ENCODE measurements at regions not wholly inside any gene's neighbourhood (a gene's known extent, or its start where the extent isn't known, plus 50 kb on each side); places are given as distances from the start of the nearest gene placed in this dataset.

DNA sequence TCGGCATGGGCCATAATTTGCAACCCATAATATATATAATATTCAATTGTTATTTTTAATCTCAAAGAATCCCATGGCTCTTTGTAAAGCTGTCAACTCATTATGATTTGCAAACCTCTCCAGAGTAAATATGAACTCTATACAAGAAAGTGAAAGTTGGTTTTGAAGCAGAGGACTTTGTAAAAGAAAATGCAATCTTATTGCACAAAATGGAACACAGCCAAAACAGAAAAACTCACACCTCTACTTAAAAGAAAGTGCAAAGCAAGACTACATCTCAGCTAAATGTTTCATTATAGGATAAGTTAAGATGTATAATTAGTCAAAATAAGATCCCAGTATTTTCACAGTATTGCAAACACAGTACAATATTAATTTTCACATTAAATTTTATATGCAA is 111.2 kb upstream of the FLRT2 start:
- no peak overlapping the region for H3K4me3 ChIP-seq (ENCODE audit: low read depth, low read length)
- TF ChIP-seq, protein P1, sequence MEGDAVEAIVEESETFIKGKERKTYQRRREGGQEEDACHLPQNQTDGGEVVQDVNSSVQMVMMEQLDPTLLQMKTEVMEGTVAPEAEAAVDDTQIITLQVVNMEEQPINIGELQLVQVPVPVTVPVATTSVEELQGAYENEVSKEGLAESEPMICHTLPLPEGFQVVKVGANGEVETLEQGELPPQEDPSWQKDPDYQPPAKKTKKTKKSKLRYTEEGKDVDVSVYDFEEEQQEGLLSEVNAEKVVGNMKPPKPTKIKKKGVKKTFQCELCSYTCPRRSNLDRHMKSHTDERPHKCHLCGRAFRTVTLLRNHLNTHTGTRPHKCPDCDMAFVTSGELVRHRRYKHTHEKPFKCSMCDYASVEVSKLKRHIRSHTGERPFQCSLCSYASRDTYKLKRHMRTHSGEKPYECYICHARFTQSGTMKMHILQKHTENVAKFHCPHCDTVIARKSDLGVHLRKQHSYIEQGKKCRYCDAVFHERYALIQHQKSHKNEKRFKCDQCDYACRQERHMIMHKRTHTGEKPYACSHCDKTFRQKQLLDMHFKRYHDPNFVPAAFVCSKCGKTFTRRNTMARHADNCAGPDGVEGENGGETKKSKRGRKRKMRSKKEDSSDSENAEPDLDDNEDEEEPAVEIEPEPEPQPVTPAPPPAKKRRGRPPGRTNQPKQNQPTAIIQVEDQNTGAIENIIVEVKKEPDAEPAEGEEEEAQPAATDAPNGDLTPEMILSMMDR (IDR thresholded peaks at IDR 0.05; ENCODE audit: insufficient read depth in 1 of 2, low read depth in 1 of 2, low read length in 1 of 2, severe bottlenecking in 1 of 2, unreplicated experiment in 1 of 2), result no peak
- ChIA-PET CTCF (no interaction called here), POLR2A (no interaction called here)
- Mint-ChIP-seq H3K4me3 (ENCODE audit: unreplicated experiment) (no peak overlapping the region), H3K27me3 (ENCODE audit: insufficient read depth, unreplicated experiment) (no peaks in the 10 kb centered on the region), H3K4me1 (ENCODE audit: low read depth, unreplicated experiment) (peaks cover 13% of the 10 kb centered on the region), H3K9me3 (ENCODE audit: unreplicated experiment) (no peaks in the 10 kb centered on the region), H3K27ac (ENCODE audit: unreplicated experiment) (no peak overlapping the region), H3K36me3 (ENCODE audit: insufficient read depth, unreplicated experiment) (no peaks in the 10 kb centered on the region)
- intact Hi-C loops (cut with micrococcal nuclease; ENCODE audit: unreplicated experiment), result no loop called here
- no peaks in the 10 kb centered on the region for H3K4me1 ChIP-seq
- H3K9me3 ChIP-seq, result no peaks in the 10 kb centered on the region
- no peak for DNase-seq
- BruUV-seq (replicated peaks), result no TSS peak
- no peaks in the 10 kb centered on the region for H3K27me3 ChIP-seq (replicated peaks; ENCODE audit: control insufficient read depth, insufficient read depth, low read length)
- H3K36me3 ChIP-seq (ENCODE audit: control insufficient read depth, insufficient read depth, low read length), result no peaks in the 10 kb centered on the region

DNA sequence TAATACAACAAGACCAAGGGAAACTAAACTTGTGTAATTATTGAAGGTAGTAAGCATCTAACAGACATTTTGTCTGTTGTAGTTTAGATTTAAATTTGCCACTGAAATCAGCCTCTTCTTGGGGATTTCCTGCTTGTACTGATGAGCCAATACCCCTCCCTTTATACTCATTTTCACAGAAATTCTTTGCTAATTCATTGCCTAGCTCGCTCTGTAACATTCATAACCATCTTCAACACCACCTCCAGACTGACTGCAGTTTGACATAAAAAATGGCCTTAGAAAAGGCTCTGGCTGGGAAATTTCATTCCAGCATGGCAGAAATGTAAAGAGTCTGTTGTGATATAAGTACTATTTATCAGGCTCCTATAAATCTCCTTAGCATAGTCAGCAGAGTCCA is 109.7 kb upstream of the FLRT2 start:
- ChIA-PET POLR2A (no interaction called here), CTCF (no interaction called here)
- Histone ChIP-seq H3K4me3 (ENCODE audit: low read depth, low read length) (no peak overlapping the region), H3K9me3 (no peaks in the 10 kb centered on the region), H3K4me1 (no peaks in the 10 kb centered on the region), H3K27me3 (replicated peaks; ENCODE audit: control insufficient read depth, insufficient read depth, low read length) (no peaks in the 10 kb centered on the region), H3K36me3 (ENCODE audit: control insufficient read depth, insufficient read depth, low read length) (no peaks in the 10 kb centered on the region)
- intact Hi-C loops (cut with micrococcal nuclease; ENCODE audit: unreplicated experiment), result no loop called here
- Mint-ChIP-seq H3K4me1 (ENCODE audit: low read depth, unreplicated experiment) (peaks cover 3% of the 10 kb centered on the region), H3K9me3 (ENCODE audit: unreplicated experiment) (no peaks in the 10 kb centered on the region), H3K27ac (ENCODE audit: unreplicated experiment) (no peak overlapping the region), H3K4me3 (ENCODE audit: unreplicated experiment) (no peak overlapping the region), H3K36me3 (ENCODE audit: insufficient read depth, unreplicated experiment) (no peaks in the 10 kb centered on the region), H3K27me3 (ENCODE audit: insufficient read depth, unreplicated experiment) (no peaks in the 10 kb centered on the region)
- TF ChIP-seq, protein P1 (IDR thresholded peaks at IDR 0.05; ENCODE audit: insufficient read depth in 1 of 2, low read depth in 1 of 2, low read length in 1 of 2, severe bottlenecking in 1 of 2, unreplicated experiment in 1 of 2), result no peak
- BruUV-seq (replicated peaks), result no TSS peak
- DNase-seq, result no peak

DNA sequence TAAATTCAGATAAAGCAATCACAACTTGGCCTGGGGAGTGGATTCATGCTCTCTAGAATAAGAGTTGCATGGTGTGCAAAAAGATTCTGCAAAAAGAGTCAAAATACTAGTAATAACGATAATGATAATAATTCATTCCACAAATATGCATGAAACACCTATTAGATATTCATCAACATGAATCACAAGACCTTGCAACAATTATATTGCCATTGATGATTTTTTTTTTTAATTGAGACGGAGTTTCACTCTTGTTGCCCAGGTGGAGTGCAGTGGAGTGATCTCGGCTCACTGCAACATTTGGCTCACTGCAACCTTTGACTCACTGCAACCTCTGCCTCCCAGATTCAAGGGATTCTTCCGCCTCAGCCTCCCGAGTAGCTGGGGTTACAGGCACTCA is 109.2 kb upstream of the FLRT2 start:
- no TSS peak for BruUV-seq (replicated peaks)
- Histone ChIP-seq H3K9me3 (no peaks in the 10 kb centered on the region), H3K27me3 (replicated peaks; ENCODE audit: control insufficient read depth, insufficient read depth, low read length) (no peaks in the 10 kb centered on the region), H3K4me3 (ENCODE audit: low read depth, low read length) (no peak overlapping the region), H3K36me3 (ENCODE audit: control insufficient read depth, insufficient read depth, low read length) (no peaks in the 10 kb centered on the region), H3K4me1 (no peaks in the 10 kb centered on the region)
- ChIA-PET CTCF (interaction anchor here (0.5 kb wide), 1 partner anchor 76 kb away, joined by 3 read pairs; no protein-coding TSS in a partner anchor), POLR2A (no interaction called here)
- no peaks in the 10 kb centered on the region for H3K36me3 Mint-ChIP-seq (ENCODE audit: insufficient read depth, unreplicated experiment)
- H3K4me3 Mint-ChIP-seq (ENCODE audit: unreplicated experiment), result no peak overlapping the region
- no peaks in the 10 kb centered on the region for H3K27me3 Mint-ChIP-seq (ENCODE audit: insufficient read depth, unreplicated experiment)
- no peaks in the 10 kb centered on the region for H3K4me1 Mint-ChIP-seq (ENCODE audit: low read depth, unreplicated experiment)
- intact Hi-C loops (cut with micrococcal nuclease; ENCODE audit: unreplicated experiment), result no loop called here
- DNase-seq, result no peak
- no peak overlapping the region for H3K27ac Mint-ChIP-seq (ENCODE audit: unreplicated experiment)
- TF ChIP-seq, protein P1 (IDR thresholded peaks at IDR 0.05; ENCODE audit: insufficient read depth in 1 of 2, low read depth in 1 of 2, low read length in 1 of 2, severe bottlenecking in 1 of 2, unreplicated experiment in 1 of 2), result no peak
- H3K9me3 Mint-ChIP-seq (ENCODE audit: unreplicated experiment), result no peaks in the 10 kb centered on the region

Data from Caco-2 (cell line).